IgD-negative memory B cell (primary cell): ENCODE measurements at regions not wholly inside any gene's neighbourhood (a gene's known extent, or its start where the extent isn't known, plus 50 kb on each side); places are given as distances from the start of the nearest gene placed in this dataset.
"Not testable (repeated sequence)": the region's sequence is repeated elsewhere in the genome, so short reads cannot be mapped to it uniquely, and the experiment has no call there.

ENCODE experiments used
- H3K27ac Mint-ChIP-seq, 3 donors: one replicate each; pipeline ENCODE4 v1.8.0; 2020 to 2022; ENCODE audit warnings: mild to moderate bottlenecking in 3 of 3, mixed read lengths in 3 of 3, moderate library complexity in 1 of 3
- H3K27me3 Mint-ChIP-seq: one replicate; pipeline ENCODE4 v1.8.0; 2021; ENCODE audit warnings: mixed read lengths
- H3K36me3 Mint-ChIP-seq: one replicate; pipeline ENCODE4 v1.8.0; 2020; ENCODE audit warnings: mild to moderate bottlenecking, mixed read lengths
- H3K4me1 Mint-ChIP-seq, 3 donors: one replicate each; pipeline ENCODE4 v1.8.0; 2020 to 2022; ENCODE audit warnings: mixed read lengths in 3 of 3, mild to moderate bottlenecking in 1 of 3
- H3K4me3 Mint-ChIP-seq, 4 donors: one replicate each; pipeline ENCODE4 v1.8.0; 2020 to 2022; ENCODE audit warnings: mild to moderate bottlenecking in 4 of 4, mixed read lengths in 4 of 4, moderate library complexity in 3 of 4
- H3K9me3 Mint-ChIP-seq, 3 donors: one replicate each; pipeline ENCODE4 v1.8.0; 2020 to 2021; ENCODE audit warnings: mixed read lengths in 3 of 3, mild to moderate bottlenecking in 1 of 3

DNA sequence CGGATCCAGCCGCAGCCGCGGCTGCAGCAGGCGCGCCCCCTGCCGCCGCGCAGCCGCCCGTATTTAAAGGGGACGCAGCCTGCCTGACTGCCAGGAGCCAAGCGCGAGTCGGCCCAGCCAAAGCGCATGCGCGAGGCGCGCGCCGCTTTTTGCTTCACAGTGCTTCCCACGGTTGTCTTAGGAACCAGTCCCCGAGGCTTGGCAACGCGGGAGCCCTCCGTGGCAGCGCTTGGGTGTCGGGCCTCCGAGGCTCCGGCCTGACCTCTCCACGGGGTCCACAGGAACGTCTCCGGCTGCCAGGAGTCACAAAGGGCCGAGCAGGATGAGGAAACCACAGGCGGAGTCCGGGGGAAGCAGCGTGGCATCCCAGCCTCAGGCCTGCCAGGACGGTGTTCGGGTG lies 689.3 kb downstream of the KCNJ18 start:
- not testable (repeated sequence) for H3K36me3 Mint-ChIP-seq, H3K27ac Mint-ChIP-seq, H3K27me3 Mint-ChIP-seq, H3K4me1 Mint-ChIP-seq, H3K9me3 Mint-ChIP-seq, H3K4me3 Mint-ChIP-seq

- not testable (repeated sequence) for H3K4me3 Mint-ChIP-seq, H3K27ac Mint-ChIP-seq, H3K27me3 Mint-ChIP-seq, H3K36me3 Mint-ChIP-seq, H3K9me3 Mint-ChIP-seq, H3K4me1 Mint-ChIP-seq
Measured at GRCh38 chr17:22383772-22384460, 691.6 kb downstream of the KCNJ18 start.

DNA sequence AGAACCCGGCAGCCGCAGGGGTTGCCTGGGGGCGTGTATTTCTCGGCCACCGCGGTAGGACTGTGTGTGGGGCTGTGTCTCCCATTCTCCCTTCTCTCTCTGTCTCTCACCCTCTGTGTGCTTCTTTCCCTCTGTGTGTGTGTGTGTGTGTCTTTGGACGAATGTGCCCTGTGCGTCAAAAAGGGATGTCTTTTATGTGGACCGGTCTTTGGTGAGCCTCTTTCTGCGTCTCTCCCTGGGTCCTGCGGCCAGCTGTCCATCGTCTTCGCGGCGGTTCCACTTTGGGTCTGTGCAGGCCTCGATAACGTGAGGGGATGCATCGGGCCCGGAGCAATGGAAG lies 692.1 kb downstream of the KCNJ18 start:
- not testable (repeated sequence) for H3K36me3 Mint-ChIP-seq, H3K9me3 Mint-ChIP-seq, H3K4me1 Mint-ChIP-seq, H3K4me3 Mint-ChIP-seq, H3K27ac Mint-ChIP-seq, H3K27me3 Mint-ChIP-seq

- not testable (repeated sequence) for H3K9me3 Mint-ChIP-seq, H3K4me3 Mint-ChIP-seq, H3K36me3 Mint-ChIP-seq, H3K27ac Mint-ChIP-seq, H3K4me1 Mint-ChIP-seq, H3K27me3 Mint-ChIP-seq
Measured at GRCh38 chr17:22398446-22398845, 706.1 kb downstream of the KCNJ18 start.

DNA sequence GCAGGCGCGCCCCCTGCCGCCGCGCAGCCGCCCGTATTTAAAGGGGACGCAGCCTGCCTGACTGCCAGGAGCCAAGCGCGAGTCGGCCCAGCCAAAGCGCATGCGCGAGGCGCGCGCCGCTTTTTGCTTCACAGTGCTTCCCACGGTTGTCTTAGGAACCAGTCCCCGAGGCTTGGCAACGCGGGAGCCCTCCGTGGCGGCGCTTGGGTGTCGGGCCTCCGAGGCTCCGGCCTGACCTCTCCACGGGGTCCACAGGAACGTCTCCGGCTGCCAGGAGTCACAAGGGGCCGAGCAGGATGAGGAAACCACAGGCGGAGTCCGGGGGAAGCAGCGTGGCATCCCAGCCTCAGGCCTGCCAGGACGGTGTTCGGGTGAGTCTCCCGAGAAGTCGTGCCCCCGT lies 706.7 kb downstream of the KCNJ18 start:
- H3K9me3 Mint-ChIP-seq, H3K4me3 Mint-ChIP-seq, H3K36me3 Mint-ChIP-seq, H3K4me1 Mint-ChIP-seq, H3K27ac Mint-ChIP-seq, H3K27me3 Mint-ChIP-seq: not testable (repeated sequence)

GRCh38 chr17:22405080-22405479 lies 712.8 kb downstream of the KCNJ18 start:
- not testable (repeated sequence) for H3K27me3 Mint-ChIP-seq, H3K4me1 Mint-ChIP-seq, H3K27ac Mint-ChIP-seq, H3K4me3 Mint-ChIP-seq, H3K36me3 Mint-ChIP-seq, H3K9me3 Mint-ChIP-seq

- Mint-ChIP-seq H3K27ac (no peak overlapping the region), H3K9me3 (peaks cover 0 to 2% (median 0%) of the 10 kb centered on the region in 3 donors), H3K27me3 (no peaks in the 10 kb centered on the region), H3K36me3 (no peaks in the 10 kb centered on the region), H3K4me3 (no peak overlapping the region), H3K4me1 (no peaks in the 10 kb centered on the region)
Measured at GRCh38 chr17:22409160-22409751, 716.9 kb downstream of the KCNJ18 start.

GRCh38 chr17:22410136-22410535 lies 717.8 kb downstream of the KCNJ18 start:
- Mint-ChIP-seq H3K36me3 (no peaks in the 10 kb centered on the region), H3K4me3 (no peak overlapping the region), H3K27me3 (no peaks in the 10 kb centered on the region), H3K9me3 (peaks cover 0 to 4% (median 0%) of the 10 kb centered on the region in 3 donors), H3K4me1 (no peaks in the 10 kb centered on the region), H3K27ac (no peak overlapping the region)

GRCh38 chr17:22411185-22411784 lies 719.0 kb downstream of the KCNJ18 start:
- Mint-ChIP-seq H3K4me3 (no peak overlapping the region), H3K27ac (no peak overlapping the region), H3K9me3 (peaks cover 4 to 7% (median 6%) of the 10 kb centered on the region in 3 donors), H3K36me3 (no peaks in the 10 kb centered on the region), H3K27me3 (no peaks in the 10 kb centered on the region), H3K4me1 (no peaks in the 10 kb centered on the region)

- Mint-ChIP-seq H3K36me3 (no peaks in the 10 kb centered on the region), H3K27me3 (no peaks in the 10 kb centered on the region), H3K4me1 (no peaks in the 10 kb centered on the region), H3K27ac (no peak overlapping the region), H3K9me3 (peaks cover 6 to 22% (median 15%) of the 10 kb centered on the region in 3 donors), H3K4me3 (no peak overlapping the region)
Measured at GRCh38 chr17:22435231-22435974, 743.1 kb downstream of the KCNJ18 start.

DNA sequence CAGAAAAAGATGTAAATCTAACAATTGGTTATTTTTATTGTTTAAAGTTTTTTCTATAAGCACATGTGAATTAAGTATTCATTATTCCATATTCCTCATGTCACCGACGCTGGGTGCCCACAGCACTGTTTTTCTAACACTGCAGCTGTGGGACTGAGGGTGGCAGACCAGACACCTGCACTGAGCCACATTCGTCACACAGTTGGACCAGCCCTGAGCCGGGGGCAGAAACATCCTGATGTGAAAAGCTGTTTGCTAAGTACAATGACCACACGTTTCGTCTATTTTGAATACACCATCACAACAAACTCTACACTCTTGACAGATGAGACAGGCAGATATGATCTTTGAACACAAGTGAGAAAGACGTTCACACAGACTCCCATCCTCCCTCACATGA lies 749.5 kb downstream of the KCNJ18 start:
- peaks cover 1 to 16% (median 15%) of the 10 kb centered on the region in 3 donors for H3K9me3 Mint-ChIP-seq
- no peak overlapping the region for H3K27ac Mint-ChIP-seq
- no peaks in the 10 kb centered on the region for H3K4me1 Mint-ChIP-seq
- no peak overlapping the region for H3K4me3 Mint-ChIP-seq
- H3K36me3 Mint-ChIP-seq, result no peaks in the 10 kb centered on the region
- no peaks in the 10 kb centered on the region for H3K27me3 Mint-ChIP-seq

- Mint-ChIP-seq H3K4me1 (peaks cover 0 to 1% (median 0%) of the 10 kb centered on the region in 3 donors), H3K27ac (no peak overlapping the region), H3K36me3 (no peaks in the 10 kb centered on the region), H3K4me3 (no peak overlapping the region), H3K9me3 (peaks cover 2 to 12% (median 8%) of the 10 kb centered on the region in 3 donors), H3K27me3 (no peaks in the 10 kb centered on the region)
Measured at GRCh38 chr17:22443061-22443460, 750.7 kb downstream of the KCNJ18 start.

- Mint-ChIP-seq H3K9me3 (peaks cover 8 to 11% (median 8%) of the 10 kb centered on the region in 3 donors), H3K4me3 (no peak overlapping the region)
Measured at GRCh38 chr17:22453181-22453580, 760.9 kb downstream of the KCNJ18 start.

DNA sequence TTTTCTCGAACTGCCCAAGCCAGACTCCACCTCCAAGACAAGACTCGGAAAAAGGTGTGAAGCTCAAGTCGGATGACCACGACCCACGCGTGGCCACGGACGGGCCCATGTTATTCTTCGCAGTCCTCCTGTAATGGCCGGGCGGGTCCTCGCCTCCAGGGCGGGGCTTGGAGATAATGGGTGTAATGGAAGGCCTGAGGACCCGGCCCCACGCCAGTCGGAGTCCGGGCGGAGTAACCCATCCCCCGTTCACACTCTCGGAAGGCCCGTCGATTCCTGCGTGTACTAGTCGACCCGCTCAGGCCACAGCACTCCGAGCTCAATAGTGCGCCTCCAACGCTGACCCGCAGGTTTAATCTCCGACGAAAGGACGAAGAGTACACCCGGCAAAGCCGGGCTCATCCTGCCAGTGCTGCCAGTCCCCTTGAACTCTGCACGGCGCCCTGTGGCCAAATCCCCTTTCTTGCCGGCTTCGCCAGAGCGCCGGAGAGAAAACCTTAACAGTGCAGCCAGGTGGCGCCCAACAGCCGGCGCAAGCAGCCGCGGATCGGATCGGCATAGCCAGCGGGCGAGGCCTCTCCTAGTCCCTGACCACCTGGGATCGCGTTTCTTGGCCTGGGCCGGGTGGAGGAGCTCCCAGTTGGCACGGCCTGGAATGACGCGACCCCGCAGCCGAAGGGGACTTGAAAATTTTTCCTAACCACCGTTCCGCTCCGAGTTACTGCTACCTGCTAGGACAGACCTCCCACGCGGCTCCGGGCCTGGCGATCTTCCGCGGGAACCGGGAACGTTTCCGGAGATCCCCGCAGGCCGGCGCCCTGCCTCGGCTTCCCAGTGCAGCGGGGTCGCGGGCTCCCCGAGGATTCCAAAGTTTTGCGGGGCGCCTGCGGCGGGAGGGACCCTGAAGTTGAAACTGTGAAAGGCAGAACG lies 762.0 kb downstream of the KCNJ18 start:
- Mint-ChIP-seq H3K27ac (no peak overlapping the region), H3K36me3 (no peaks in the 10 kb centered on the region), H3K9me3 (peaks cover 5 to 11% (median 8%) of the 10 kb centered on the region in 3 donors), H3K4me3 (no peak overlapping the region), H3K27me3 (no peaks in the 10 kb centered on the region), H3K4me1 (no peaks in the 10 kb centered on the region)

More at GRCh38 chr17:22453181-22453580, 760.9 kb downstream of the KCNJ18 start:
- no peaks in the 10 kb centered on the region for H3K4me1 Mint-ChIP-seq
- H3K27ac Mint-ChIP-seq, result no peak overlapping the region
- no peaks in the 10 kb centered on the region for H3K36me3 Mint-ChIP-seq
- no peaks in the 10 kb centered on the region for H3K27me3 Mint-ChIP-seq
